Smooth muscle cell (in vitro differentiated cells): ENCODE measurements at regions not wholly inside any gene's neighbourhood (a gene's known extent, or its start where the extent isn't known, plus 50 kb on each side); places are given as distances from the start of the nearest gene placed in this dataset.

ENCODE experiments used
- DNase-seq: peaks from one replicate; lab custom pipeline; 2025; ENCODE audit not compliant: unreplicated experiment; lab: John Stamatoyannopoulos, UW
- H2AFZ ChIP-seq: fragments of 200-600 bp; sonication (generic); 2 replicates; pipeline ENCODE4 v1.6.0; 2016; ENCODE audit warnings: antibody characterized with exemption, low read depth, mild to moderate bottlenecking
- H3F3A ChIP-seq: fragments of 200-600 bp; sonication (generic); 2 replicates; pipeline ENCODE4 v1.6.0; 2017; ENCODE audit warnings: antibody characterized with exemption, low read depth
- H3K27ac ChIP-seq: fragments of 200-600 bp; sonication (generic); 2 replicates; pipeline ENCODE4 v1.5.1; 2016; ENCODE audit warnings: low read depth, mild to moderate bottlenecking
- H3K27me3 ChIP-seq: fragments of 200-600 bp; sonication (generic); 2 replicates; pipeline ENCODE4 v1.6.1; 2016; ENCODE audit warnings: low read depth, mild to moderate bottlenecking
- H3K36me3 ChIP-seq: fragments of 200-600 bp; sonication (generic); 2 replicates; pipeline ENCODE4 v1.5.1; 2016; ENCODE audit warnings: low read depth
- H3K4me1 ChIP-seq: fragments of 200-600 bp; sonication (generic); 2 replicates; pipeline ENCODE4 v1.5.1; 2016; ENCODE audit warnings: low read depth
- H3K4me2 ChIP-seq: fragments of 200-600 bp; sonication (generic); 2 replicates; pipeline ENCODE4 v1.6.0; 2016; ENCODE audit warnings: mild to moderate bottlenecking
- H3K4me3 ChIP-seq: fragments of 200-600 bp; sonication (generic); 2 replicates; pipeline ENCODE4 v1.5.1; 2016; ENCODE audit warnings: mild to moderate bottlenecking
- H3K79me2 ChIP-seq: fragments of 200-600 bp; sonication (generic); 2 replicates; pipeline ENCODE4 v1.6.0; 2016; ENCODE audit warnings: low read depth, mild to moderate bottlenecking
- H3K9ac ChIP-seq: fragments of 200-600 bp; sonication (generic); 2 replicates; pipeline ENCODE4 v1.6.0; 2016; ENCODE audit warnings: low read depth
- H3K9me3 ChIP-seq: fragments of 200-600 bp; sonication (generic); replicated peaks from 2 replicates; pipeline ENCODE4 v1.5.1; 2016; ENCODE audit warnings: low read depth
- H4K20me1 ChIP-seq: fragments of 200-600 bp; sonication (generic); 2 replicates; pipeline ENCODE4 v1.6.0; 2016; ENCODE audit warnings: low read depth
- WGBS: methylation state at CpG from one replicate; pipeline ENCODE4 v1.1.7; 2016; ENCODE audit warnings: low lambda C conversion rate; 5-methylcytosine and 5-hydroxymethylcytosine counted together
- TF ChIP-seq, protein P1 (sequence below): fragments of 200-600 bp; sonication (generic); IDR thresholded peaks from 2 replicates; pipeline ENCODE4 v1.5.1; 2017; ENCODE audit warnings: borderline replicate concordance, mild to moderate bottlenecking, antibody characterized with exemption; ENCODE audit not compliant: insufficient read depth, poor library complexity, severe bottlenecking

DNA sequence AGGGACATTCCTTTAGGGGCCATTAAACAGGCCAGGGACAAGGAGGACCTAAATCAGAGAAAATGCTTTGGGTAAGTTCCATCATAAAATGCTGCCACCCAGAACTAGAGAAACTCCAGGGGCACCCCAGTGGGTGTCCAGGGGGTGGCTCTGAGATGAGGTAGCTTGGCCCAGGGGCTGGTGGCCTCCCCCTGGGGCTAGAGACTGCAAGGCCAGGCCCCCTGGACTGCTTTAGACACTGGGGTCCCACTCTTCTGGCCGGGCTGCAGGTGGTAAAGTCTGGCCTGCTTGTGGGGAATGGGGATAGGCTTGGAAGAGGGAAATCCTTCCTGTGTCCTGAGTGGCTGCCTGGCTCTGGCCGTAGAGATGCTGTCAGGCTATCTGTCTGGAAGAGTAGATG is 169.6 kb upstream of the PODXL start:
- no peak overlapping the region for H3K4me3 ChIP-seq
- TF ChIP-seq, protein P1, sequence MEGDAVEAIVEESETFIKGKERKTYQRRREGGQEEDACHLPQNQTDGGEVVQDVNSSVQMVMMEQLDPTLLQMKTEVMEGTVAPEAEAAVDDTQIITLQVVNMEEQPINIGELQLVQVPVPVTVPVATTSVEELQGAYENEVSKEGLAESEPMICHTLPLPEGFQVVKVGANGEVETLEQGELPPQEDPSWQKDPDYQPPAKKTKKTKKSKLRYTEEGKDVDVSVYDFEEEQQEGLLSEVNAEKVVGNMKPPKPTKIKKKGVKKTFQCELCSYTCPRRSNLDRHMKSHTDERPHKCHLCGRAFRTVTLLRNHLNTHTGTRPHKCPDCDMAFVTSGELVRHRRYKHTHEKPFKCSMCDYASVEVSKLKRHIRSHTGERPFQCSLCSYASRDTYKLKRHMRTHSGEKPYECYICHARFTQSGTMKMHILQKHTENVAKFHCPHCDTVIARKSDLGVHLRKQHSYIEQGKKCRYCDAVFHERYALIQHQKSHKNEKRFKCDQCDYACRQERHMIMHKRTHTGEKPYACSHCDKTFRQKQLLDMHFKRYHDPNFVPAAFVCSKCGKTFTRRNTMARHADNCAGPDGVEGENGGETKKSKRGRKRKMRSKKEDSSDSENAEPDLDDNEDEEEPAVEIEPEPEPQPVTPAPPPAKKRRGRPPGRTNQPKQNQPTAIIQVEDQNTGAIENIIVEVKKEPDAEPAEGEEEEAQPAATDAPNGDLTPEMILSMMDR: no peak
- peaks cover 6% of the 10 kb centered on the region for H3K4me1 ChIP-seq
- H3F3A ChIP-seq: no peaks in the 10 kb centered on the region
- no peak overlapping the region for H2AFZ ChIP-seq
- H3K4me2 ChIP-seq: no peak overlapping the region
- H4K20me1 ChIP-seq: no peaks in the 10 kb centered on the region
- H3K79me2 ChIP-seq: no peaks in the 10 kb centered on the region
- H3K27ac ChIP-seq: no peak overlapping the region
- no peak for DNase-seq
- H3K9me3 ChIP-seq: no peaks in the 10 kb centered on the region
- no peaks in the 10 kb centered on the region for H3K27me3 ChIP-seq
- no peaks in the 10 kb centered on the region for H3K36me3 ChIP-seq
- H3K9ac ChIP-seq: no peak overlapping the region
- 77% methylated on average over 2 of the region's 2 CpGs for WGBS

DNA sequence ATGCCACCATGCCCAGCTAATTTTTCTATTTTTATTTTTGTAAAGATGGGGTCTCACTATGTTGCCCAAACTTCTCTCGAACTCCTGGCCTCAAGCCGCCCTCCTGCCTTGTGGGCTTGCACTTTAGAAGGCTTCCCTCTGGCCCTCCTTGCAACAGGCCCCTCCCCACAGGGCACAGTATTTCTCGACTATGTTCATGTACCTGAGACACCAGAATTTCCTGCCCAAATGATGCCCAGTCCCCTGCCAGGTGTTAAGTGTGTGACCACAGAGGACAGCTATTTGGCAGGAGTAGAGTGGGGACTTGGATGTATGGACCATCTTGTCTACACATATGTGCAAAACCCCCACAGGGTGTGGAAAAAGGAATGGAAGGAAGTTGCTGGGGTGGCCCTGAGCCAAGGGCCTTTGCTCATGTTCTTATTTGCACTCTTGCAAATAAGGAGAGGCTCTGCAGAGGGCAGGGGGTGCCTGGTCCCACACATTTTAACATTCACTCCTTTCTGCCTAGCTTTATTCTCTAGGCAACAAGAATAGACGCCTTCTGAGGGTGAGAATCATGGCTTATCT is 168.4 kb upstream of the PODXL start:
- Histone ChIP-seq H3K9ac (no peak overlapping the region), H3K27me3 (no peaks in the 10 kb centered on the region), H3F3A (no peaks in the 10 kb centered on the region), H3K4me2 (no peak overlapping the region), H3K79me2 (no peaks in the 10 kb centered on the region), H3K27ac (no peak overlapping the region), H3K9me3 (no peaks in the 10 kb centered on the region), H2AFZ (no peak overlapping the region), H3K4me1 (peaks cover 6% of the 10 kb centered on the region), H4K20me1 (no peaks in the 10 kb centered on the region), H3K36me3 (no peaks in the 10 kb centered on the region), H3K4me3 (no peak overlapping the region)
- WGBS: 91% methylated on average over 4 of the region's 4 CpGs
- DNase-seq: no peak
- TF ChIP-seq, protein P1: no peak

DNA sequence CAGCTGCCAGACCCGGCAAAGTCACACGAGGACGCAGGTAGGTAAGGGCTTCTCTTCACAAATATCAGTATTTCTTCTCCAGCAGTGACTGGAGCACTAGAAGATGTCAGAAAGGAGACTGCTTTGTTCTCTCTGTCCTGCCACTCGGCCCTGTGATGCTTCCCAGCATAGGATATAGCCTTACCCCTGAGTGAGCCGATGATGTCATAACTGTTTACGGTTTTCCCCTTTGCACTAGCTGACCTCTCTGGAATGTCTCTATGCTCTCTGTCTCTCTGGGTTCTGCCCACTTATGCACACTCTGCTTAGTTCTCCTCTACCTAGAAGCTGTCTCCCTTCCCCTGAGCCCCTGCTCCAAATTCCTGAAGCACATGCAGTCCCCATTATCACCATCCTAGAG is 167.5 kb upstream of the PODXL start:
- TF ChIP-seq, protein P1: no peak
- no peaks in the 10 kb centered on the region for H3F3A ChIP-seq
- H2AFZ ChIP-seq: peak overlapping the region; percentile 72
- DNase-seq: no peak
- peak overlapping the region; percentile 64 for H3K9ac ChIP-seq
- H3K27ac ChIP-seq: peak overlapping the region; percentile 42
- no peaks in the 10 kb centered on the region for H3K9me3 ChIP-seq
- WGBS: 53% methylated on average over 6 of the region's 6 CpGs
- no peaks in the 10 kb centered on the region for H4K20me1 ChIP-seq
- H3K4me2 ChIP-seq: peak overlapping the region; percentile 51
- H3K27me3 ChIP-seq: no peaks in the 10 kb centered on the region
- H3K79me2 ChIP-seq: no peaks in the 10 kb centered on the region
- H3K4me3 ChIP-seq: no peak overlapping the region
- H3K4me1 ChIP-seq: peaks cover 6% of the 10 kb centered on the region
- no peaks in the 10 kb centered on the region for H3K36me3 ChIP-seq

DNA sequence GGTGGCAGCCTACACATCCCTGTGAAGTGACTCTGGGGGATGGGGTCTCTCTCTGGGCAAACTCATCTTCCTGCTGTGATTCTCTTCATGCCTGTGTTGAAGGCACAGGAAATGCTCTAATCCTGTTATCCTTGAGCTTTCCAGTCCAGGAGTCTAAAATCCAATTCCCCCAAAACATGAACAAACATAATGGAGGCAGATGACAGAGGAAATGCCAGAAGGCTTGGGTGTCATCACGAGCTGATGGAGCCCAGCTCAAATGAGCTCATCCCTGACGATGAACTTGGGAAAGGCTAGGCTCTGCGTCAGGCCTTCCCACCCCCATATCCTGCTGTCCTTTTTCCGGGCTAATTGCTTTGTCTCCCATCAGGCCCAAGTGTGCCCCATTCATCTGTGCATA is 165.9 kb upstream of the PODXL start:
- H3K27me3 ChIP-seq: no peaks in the 10 kb centered on the region
- no peak overlapping the region for H2AFZ ChIP-seq
- H3K36me3 ChIP-seq: no peaks in the 10 kb centered on the region
- no peaks in the 10 kb centered on the region for H4K20me1 ChIP-seq
- no peaks in the 10 kb centered on the region for H3K79me2 ChIP-seq
- TF ChIP-seq, protein P1: no peak
- H3K9ac ChIP-seq: no peak overlapping the region
- H3K4me2 ChIP-seq: peak overlapping the region; percentile 8
- peak overlapping the region; percentile 2 for H3K27ac ChIP-seq
- DNase-seq: no peak
- 27% methylated on average over 4 of the region's 4 CpGs for WGBS
- H3K4me1 ChIP-seq: peaks cover 6% of the 10 kb centered on the region
- H3F3A ChIP-seq: no peaks in the 10 kb centered on the region
- no peaks in the 10 kb centered on the region for H3K9me3 ChIP-seq
- no peak overlapping the region for H3K4me3 ChIP-seq
